SU-DHL-6 (cell line): ENCODE measurements at regions not wholly inside any gene's neighbourhood (a gene's known extent, or its start where the extent isn't known, plus 50 kb on each side); places are given as distances from the start of the nearest gene placed in this dataset.

Source experiments
- EZH2phosphoT487 ChIP-seq: fragments of 200-600 bp; sonication (generic), shearing (Covaris generic); conservative IDR thresholded peaks from 2 replicates; pipeline ENCODE4 v1.6.1; 2018; ENCODE audit warnings: mild to moderate bottlenecking, antibody characterized with exemption, low read length, moderate library complexity, mixed read lengths
- TF ChIP-seq, protein P1 (sequence below): fragments of 200-600 bp; sonication (generic); IDR thresholded peaks from one replicate; pipeline ENCODE4 v1.5.1; 2017; ENCODE audit warnings: antibody characterized with exemption, mild to moderate bottlenecking, low read length, moderate library complexity; ENCODE audit not compliant: insufficient read depth, poor library complexity, severe bottlenecking

DNA sequence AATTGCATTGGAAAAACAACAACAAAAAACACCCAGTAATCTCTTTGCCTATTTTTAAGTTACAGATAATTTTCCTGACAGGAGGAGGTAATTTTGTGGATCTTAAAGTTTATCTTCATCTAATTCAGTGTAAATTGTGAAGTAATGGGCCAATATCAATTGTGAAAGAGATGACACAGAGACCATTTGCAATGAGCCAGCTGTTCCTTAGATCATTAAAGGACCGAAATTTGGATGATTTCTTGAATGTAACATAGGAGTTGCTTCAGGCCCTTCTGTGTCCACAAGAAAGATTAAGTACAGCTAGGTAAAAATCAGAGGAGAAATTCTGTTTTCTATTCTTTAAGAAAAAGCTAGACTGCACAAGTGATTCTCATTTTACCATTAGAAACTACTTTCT lies 718.5 kb upstream of the ANO3 start:
- TF ChIP-seq EZH2phosphoT487, result no peak
- TF ChIP-seq, protein P1, sequence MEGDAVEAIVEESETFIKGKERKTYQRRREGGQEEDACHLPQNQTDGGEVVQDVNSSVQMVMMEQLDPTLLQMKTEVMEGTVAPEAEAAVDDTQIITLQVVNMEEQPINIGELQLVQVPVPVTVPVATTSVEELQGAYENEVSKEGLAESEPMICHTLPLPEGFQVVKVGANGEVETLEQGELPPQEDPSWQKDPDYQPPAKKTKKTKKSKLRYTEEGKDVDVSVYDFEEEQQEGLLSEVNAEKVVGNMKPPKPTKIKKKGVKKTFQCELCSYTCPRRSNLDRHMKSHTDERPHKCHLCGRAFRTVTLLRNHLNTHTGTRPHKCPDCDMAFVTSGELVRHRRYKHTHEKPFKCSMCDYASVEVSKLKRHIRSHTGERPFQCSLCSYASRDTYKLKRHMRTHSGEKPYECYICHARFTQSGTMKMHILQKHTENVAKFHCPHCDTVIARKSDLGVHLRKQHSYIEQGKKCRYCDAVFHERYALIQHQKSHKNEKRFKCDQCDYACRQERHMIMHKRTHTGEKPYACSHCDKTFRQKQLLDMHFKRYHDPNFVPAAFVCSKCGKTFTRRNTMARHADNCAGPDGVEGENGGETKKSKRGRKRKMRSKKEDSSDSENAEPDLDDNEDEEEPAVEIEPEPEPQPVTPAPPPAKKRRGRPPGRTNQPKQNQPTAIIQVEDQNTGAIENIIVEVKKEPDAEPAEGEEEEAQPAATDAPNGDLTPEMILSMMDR, result no peak
